Gastrocnemius medialis (tissue), 4 donors: ENCODE measurements at regions not wholly inside any gene's neighbourhood (a gene's known extent, or its start where the extent isn't known, plus 50 kb on each side); places are given as distances from the start of the nearest gene placed in this dataset.

Source experiments
- ATAC-seq, 2 donors: fragments of 150-250 bp; one replicate each; pipeline ENCODE4 v1.9.1; 2016
- DNase-seq, 2 donors: peaks; one replicate each; pipeline ENCODE4 v3.0.0-alpha.2; 2019
- H3K27ac ChIP-seq, 4 donors: fragments of 200-600 bp; sonication (generic); 1 replicate in 1 of 4; 2 replicates in 3 of 4; pipeline ENCODE4 v1.5.1; 2016 to 2018; ENCODE audit warnings: mild to moderate bottlenecking in 2 of 4, moderate library complexity in 1 of 4
- H3K27me3 ChIP-seq, 3 donors: fragments of 200-600 bp; sonication (generic) in 2 of 3; 1 replicate in 1 of 3; 2 replicates in 2 of 3; pipeline versions ENCODE4 v1.5.1 to v1.6.0; 2016 to 2019; ENCODE audit warnings: mild to moderate bottlenecking in 1 of 3, moderate library complexity in 1 of 3
- H3K36me3 ChIP-seq, 2 donors: fragments of 200-600 bp; sonication (generic) in 1 of 2; one replicate each; pipeline ENCODE4 v1.5.1; 2017 to 2018
- H3K4me1 ChIP-seq, 2 donors: fragments of 200-600 bp; sonication (generic) in 1 of 2; one replicate each; pipeline ENCODE4 v1.5.1; 2016 to 2017; ENCODE audit warnings: mild to moderate bottlenecking in 2 of 2
- H3K4me3 ChIP-seq, 4 donors: fragments of 200-600 bp; sonication (generic) in 3 of 4; 1 replicate in 1 of 4; 2 replicates in 3 of 4; pipeline ENCODE4 v1.5.1; 2016 to 2019; ENCODE audit warnings: mild to moderate bottlenecking in 2 of 4
- H3K9me3 ChIP-seq, 3 donors: fragments of 200-600 bp; sonication (generic) in 2 of 3; 1 replicate in 1 of 3; 2 replicates in 2 of 3; pipeline ENCODE4 v1.5.1; 2016 to 2019
- CTCF ChIP-seq, 5 experiments: fragments of 450-650 bp in 3 of 5; fragments of 200-600 bp in 2 of 5; sonication (generic) in 2 of 5; IDR thresholded peaks in 4 of 5; conservative IDR thresholded peaks in 1 of 5; 1 replicate in 4 of 5; 2 replicates in 1 of 5; pipeline ENCODE4 v1.5.1; 2016 to 2019; ENCODE audit warnings: antibody characterized with exemption in 5 of 5, mild to moderate bottlenecking in 3 of 5, moderate library complexity in 3 of 5
- POLR2A ChIP-seq, 2 donors: fragments of 450-650 bp; IDR thresholded peaks; one replicate each; pipeline ENCODE4 v1.6.1; 2017; ENCODE audit warnings: antibody characterized with exemption in 2 of 2, mild to moderate bottlenecking in 2 of 2, moderate library complexity in 2 of 2
- in situ Hi-C, 4 donors: fragments of 200-750 bp; cut with MboI; loops; one replicate each; pipeline versions ENCODE4 v1.15.0 to v1.8.0; 2017; ENCODE audit warnings: low sequenced_read_pairs in 4 of 4
- intact Hi-C: fragments of 100-400 bp; cut with DNase I; formaldehyde crosslinking; loops from one replicate; pipeline ENCODE4 v1.15.1; 2023; ENCODE audit warnings: low total_unique reads

- H3K4me1 ChIP-seq: no peaks in the 10 kb centered on the region
- intact Hi-C loops: no loop called here
- DNase-seq (no peak), ATAC-seq (no peak)
- H3K27me3 ChIP-seq: no peaks in the 10 kb centered on the region
- no peak overlapping the region for H3K27ac ChIP-seq
- no peak for TF ChIP-seq POLR2A (IDR thresholded peaks at IDR 0.05)
- TF ChIP-seq CTCF (IDR thresholded peaks at IDR 0.05 in 4 of 5, conservative IDR thresholded peaks at IDR 0.05 in 1 of 5): no peak
- H3K4me3 ChIP-seq: no peak overlapping the region
- in situ Hi-C loops: no loop called here
- no peaks in the 10 kb centered on the region for H3K36me3 ChIP-seq
- H3K9me3 ChIP-seq: no peaks in the 10 kb centered on the region
These were observed 205.0 kb upstream of the TAS2R1 start for GRCh38 chr5:9834871-9835770.

GRCh38 chr5:9833871-9834270, 203.7 kb upstream of the TAS2R1 start:
- no peaks in the 10 kb centered on the region for H3K36me3 ChIP-seq
- intact Hi-C loops: no loop called here
- in situ Hi-C loops: no loop called here
- no peak overlapping the region for H3K27ac ChIP-seq
- TF ChIP-seq CTCF (IDR thresholded peaks at IDR 0.05 in 4 of 5, conservative IDR thresholded peaks at IDR 0.05 in 1 of 5) (no peak), POLR2A (IDR thresholded peaks at IDR 0.05) (no peak)
- no peaks in the 10 kb centered on the region for H3K4me1 ChIP-seq
- ATAC-seq: no peak
- no peak overlapping the region for H3K4me3 ChIP-seq
- H3K9me3 ChIP-seq: no peaks in the 10 kb centered on the region
- no peaks in the 10 kb centered on the region for H3K27me3 ChIP-seq
- DNase-seq: no peak

GRCh38 chr5:9832921-9833320, 202.8 kb upstream of the TAS2R1 start:
- in situ Hi-C loops: no loop called here
- no peaks in the 10 kb centered on the region for H3K9me3 ChIP-seq
- no peak for TF ChIP-seq CTCF (IDR thresholded peaks at IDR 0.05 in 4 of 5, conservative IDR thresholded peaks at IDR 0.05 in 1 of 5)
- no peak for TF ChIP-seq POLR2A (IDR thresholded peaks at IDR 0.05)

GRCh38 chr5:9831823-9832222, 201.7 kb upstream of the TAS2R1 start:
- H3K9me3 ChIP-seq: no peaks in the 10 kb centered on the region
- H3K4me1 ChIP-seq: no peaks in the 10 kb centered on the region
- ATAC-seq: no peak
- TF ChIP-seq CTCF (IDR thresholded peaks at IDR 0.05 in 4 of 5, conservative IDR thresholded peaks at IDR 0.05 in 1 of 5) (no peak), POLR2A (IDR thresholded peaks at IDR 0.05) (no peak)
- no peak overlapping the region for H3K27ac ChIP-seq
- DNase-seq: no peak
- no peaks in the 10 kb centered on the region for H3K36me3 ChIP-seq
- intact Hi-C loops (no loop called here), in situ Hi-C loops (no loop called here)
- no peak overlapping the region for H3K4me3 ChIP-seq
- H3K27me3 ChIP-seq: no peaks in the 10 kb centered on the region

More at GRCh38 chr5:9832921-9833320, 202.8 kb upstream of the TAS2R1 start:
- Histone ChIP-seq H3K27ac (no peak overlapping the region), H3K36me3 (no peaks in the 10 kb centered on the region), H3K4me1 (no peaks in the 10 kb centered on the region), H3K4me3 (no peak overlapping the region), H3K27me3 (no peaks in the 10 kb centered on the region)
- DNase-seq (no peak), ATAC-seq (no peak)
- intact Hi-C loops: no loop called here
